Vagina (tissue), 2 donors: ENCODE measurements at regions not wholly inside any gene's neighbourhood (a gene's known extent, or its start where the extent isn't known, plus 50 kb on each side); places are given as distances from the start of the nearest gene placed in this dataset.

ENCODE experiments used
- DNase-seq, 2 donors: peaks; one replicate each; pipeline ENCODE4 v3.0.0-alpha.2; 2017; ENCODE audit errors: extremely low spot score in 2 of 2
- H3K27ac ChIP-seq: fragments of 200-600 bp; sonication (generic); one replicate; pipeline ENCODE4 v1.5.1; 2019
- H3K27me3 ChIP-seq: fragments of 200-600 bp; sonication (generic); one replicate; pipeline ENCODE4 v1.5.1; 2019
- H3K36me3 ChIP-seq, 2 donors: fragments of 200-600 bp; sonication (generic); one replicate each; pipeline ENCODE4 v1.5.1; 2017 to 2019
- H3K4me1 ChIP-seq: fragments of 200-600 bp; sonication (generic); one replicate; pipeline ENCODE4 v1.5.1; 2019
- H3K4me3 ChIP-seq, 2 donors: fragments of 200-600 bp; sonication (generic); 1 replicate in 1 of 2; 2 replicates in 1 of 2; pipeline ENCODE4 v1.5.1; 2016 to 2019
- H3K9me3 ChIP-seq: fragments of 200-600 bp; sonication (generic); one replicate; pipeline ENCODE4 v1.5.1; 2019
- CTCF ChIP-seq, 3 experiments: fragments of 450-650 bp in 2 of 3; fragments of 200-600 bp in 1 of 3; sonication (generic) in 1 of 3; IDR thresholded peaks; one replicate each; pipeline ENCODE4 v1.5.1; 2017 to 2019; ENCODE audit warnings: antibody characterized with exemption in 3 of 3, mild to moderate bottlenecking in 2 of 3, moderate library complexity in 2 of 3
- POLR2A ChIP-seq, 2 donors: fragments of 450-650 bp; IDR thresholded peaks; one replicate each; pipeline ENCODE4 v1.6.1; 2017; ENCODE audit warnings: antibody characterized with exemption in 2 of 2, mild to moderate bottlenecking in 2 of 2, moderate library complexity in 2 of 2
- POLR2AphosphoS5 ChIP-seq, 2 donors: sonication (generic); formaldehyde crosslinking; IDR thresholded peaks; one replicate each; pipeline ENCODE4 v1.9.0; 2017; ENCODE audit warnings: antibody characterized with exemption in 2 of 2, mild to moderate bottlenecking in 2 of 2, low read depth in 1 of 2; ENCODE audit not compliant: insufficient read depth in 1 of 2
- intact Hi-C: fragments of 100-400 bp; cut with DNase I; formaldehyde crosslinking; loops from one replicate; pipeline ENCODE4 v1.15.1; 2023

GRCh38 chr12:87897662-87898061 is 131.5 kb downstream of the C12orf50 start:
- no peak for DNase-seq

GRCh38 chr12:87883806-87884205 is 145.4 kb downstream of the C12orf50 start:
- Histone ChIP-seq H3K27ac (no peak overlapping the region), H3K9me3 (no peaks in the 10 kb centered on the region), H3K4me1 (no peaks in the 10 kb centered on the region), H3K36me3 (no peaks in the 10 kb centered on the region), H3K27me3 (no peaks in the 10 kb centered on the region), H3K4me3 (no peak overlapping the region)
- no peak for DNase-seq
- TF ChIP-seq CTCF (IDR thresholded peaks at IDR 0.05), result no peak
- no peak for TF ChIP-seq POLR2AphosphoS5 (IDR thresholded peaks at IDR 0.05; ENCODE audit: insufficient read depth in 1 of 2, low read depth in 1 of 2)
- no peak for TF ChIP-seq POLR2A (IDR thresholded peaks at IDR 0.05)
- intact Hi-C loops, result no loop called here

More at GRCh38 chr12:87897662-87898061, 131.5 kb downstream of the C12orf50 start:
- no peaks in the 10 kb centered on the region for H3K27me3 ChIP-seq
- H3K27ac ChIP-seq, result no peak overlapping the region
- intact Hi-C loops, result no loop called here
- TF ChIP-seq CTCF (IDR thresholded peaks at IDR 0.05), result no peak
- no peak for TF ChIP-seq POLR2A (IDR thresholded peaks at IDR 0.05)
- TF ChIP-seq POLR2AphosphoS5 (IDR thresholded peaks at IDR 0.05; ENCODE audit: insufficient read depth in 1 of 2, low read depth in 1 of 2), result no peak
- H3K9me3 ChIP-seq, result no peaks in the 10 kb centered on the region
- H3K4me1 ChIP-seq, result no peaks in the 10 kb centered on the region
- H3K36me3 ChIP-seq, result no peaks in the 10 kb centered on the region
- H3K4me3 ChIP-seq, result no peak overlapping the region

GRCh38 chr12:87879141-87879540 is 150.1 kb downstream of the C12orf50 start:
- H3K27me3 ChIP-seq, result no peaks in the 10 kb centered on the region
- intact Hi-C loops, result no loop called here
- no peak overlapping the region for H3K27ac ChIP-seq
- H3K36me3 ChIP-seq, result no peaks in the 10 kb centered on the region
- DNase-seq, result no peak
- no peaks in the 10 kb centered on the region for H3K9me3 ChIP-seq
- H3K4me1 ChIP-seq, result no peaks in the 10 kb centered on the region
- no peak for TF ChIP-seq POLR2A (IDR thresholded peaks at IDR 0.05)
- TF ChIP-seq CTCF (IDR thresholded peaks at IDR 0.05), result no peak
- no peak for TF ChIP-seq POLR2AphosphoS5 (IDR thresholded peaks at IDR 0.05; ENCODE audit: insufficient read depth in 1 of 2, low read depth in 1 of 2)
- H3K4me3 ChIP-seq, result no peak overlapping the region

DNA sequence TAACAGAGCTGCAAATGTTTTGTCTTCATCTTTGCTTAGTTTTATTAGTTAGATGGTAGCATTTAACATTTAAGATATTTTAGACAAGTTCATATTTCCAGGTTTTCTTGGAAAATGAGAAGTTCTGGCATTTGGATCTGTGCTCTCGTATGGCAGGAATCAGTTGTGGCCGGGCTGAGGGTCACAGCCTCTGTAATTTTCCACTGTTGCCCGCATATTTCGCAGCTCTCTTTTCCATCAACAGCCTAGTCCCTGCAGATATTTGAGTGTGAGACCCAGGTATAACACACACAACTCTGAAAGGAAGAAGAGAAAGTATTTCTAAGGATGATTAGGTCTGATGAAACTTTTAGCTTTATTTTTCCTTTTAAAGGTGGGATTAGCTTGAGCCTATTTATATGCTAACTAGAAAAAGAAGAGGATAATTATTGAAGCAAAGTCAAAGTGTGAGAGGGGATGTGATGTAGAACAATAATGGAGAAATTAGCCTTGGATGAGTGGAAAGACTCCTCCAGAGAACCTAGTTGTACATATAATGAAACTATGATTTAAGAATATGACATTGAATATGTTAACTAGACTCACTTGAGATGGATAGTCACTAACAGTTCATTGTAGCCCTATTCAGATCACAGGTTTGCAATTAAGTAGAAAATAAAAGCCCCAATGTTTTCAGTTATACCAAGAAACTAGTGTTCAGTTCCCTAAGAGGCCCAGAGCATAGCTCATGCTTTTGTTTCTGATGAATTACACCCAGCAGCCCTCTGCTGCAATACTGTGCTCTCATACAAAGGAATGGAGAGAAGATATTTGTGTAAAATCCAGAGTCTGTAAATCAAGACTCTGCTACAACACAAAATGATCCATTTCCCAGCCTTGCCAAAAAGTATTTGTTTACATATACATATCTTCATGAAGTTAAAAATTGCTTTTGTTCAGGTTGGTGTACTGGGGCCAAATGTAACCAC is 158.4 kb downstream of the C12orf50 start:
- intact Hi-C loops, result no loop called here

More for the DNA sequence above, 158.4 kb downstream of the C12orf50 start:
- TF ChIP-seq POLR2AphosphoS5 (IDR thresholded peaks at IDR 0.05; ENCODE audit: insufficient read depth in 1 of 2, low read depth in 1 of 2), result no peak
- TF ChIP-seq CTCF (IDR thresholded peaks at IDR 0.05), result no peak
- no peak for TF ChIP-seq POLR2A (IDR thresholded peaks at IDR 0.05)
- no peaks in the 10 kb centered on the region for H3K4me1 ChIP-seq
- H3K27me3 ChIP-seq, result no peaks in the 10 kb centered on the region
- no peak overlapping the region for H3K4me3 ChIP-seq
- no peaks in the 10 kb centered on the region for H3K36me3 ChIP-seq
- H3K27ac ChIP-seq, result no peak overlapping the region
- DNase-seq, result no peak
- no peaks in the 10 kb centered on the region for H3K9me3 ChIP-seq
